Ovary (tissue), 3 donors: ENCODE measurements at regions not wholly inside any gene's neighbourhood (a gene's known extent, or its start where the extent isn't known, plus 50 kb on each side); places are given as distances from the start of the nearest gene placed in this dataset.

Experiments
- CTCF ChIP-seq, 3 donors: fragments of 450-650 bp in 2 of 3; fragments of 200-600 bp in 1 of 3; IDR thresholded peaks; one replicate each; pipeline versions ENCODE4 v1.5.1 to v1.8.0; 2016 to 2022; ENCODE audit warnings: antibody characterized with exemption in 3 of 3, mild to moderate bottlenecking in 1 of 3
- POLR2A ChIP-seq: fragments of 450-650 bp; IDR thresholded peaks from one replicate; pipeline ENCODE4 v1.6.1; 2017; ENCODE audit warnings: antibody characterized with exemption, mild to moderate bottlenecking, moderate library complexity
- donor health status: DM: no; HTN: no; CAD: no.

GRCh38 chr12:124099661-124100060, 126.6 kb downstream of the ZNF664 start:
- no peak for TF ChIP-seq CTCF (IDR thresholded peaks at IDR 0.05)
- no peak for TF ChIP-seq POLR2A
